ENCODE measurements at regions not wholly inside any gene's neighbourhood (a gene's known extent, or its start where the extent isn't known, plus 50 kb on each side); places are given as distances from the start of the nearest gene placed in this dataset.

- no peaks in the 10 kb centered on the region for H3K27me3 ChIP-seq (ENCODE audit: insufficient read depth, low read depth)
- TF ChIP-seq, protein P1, sequence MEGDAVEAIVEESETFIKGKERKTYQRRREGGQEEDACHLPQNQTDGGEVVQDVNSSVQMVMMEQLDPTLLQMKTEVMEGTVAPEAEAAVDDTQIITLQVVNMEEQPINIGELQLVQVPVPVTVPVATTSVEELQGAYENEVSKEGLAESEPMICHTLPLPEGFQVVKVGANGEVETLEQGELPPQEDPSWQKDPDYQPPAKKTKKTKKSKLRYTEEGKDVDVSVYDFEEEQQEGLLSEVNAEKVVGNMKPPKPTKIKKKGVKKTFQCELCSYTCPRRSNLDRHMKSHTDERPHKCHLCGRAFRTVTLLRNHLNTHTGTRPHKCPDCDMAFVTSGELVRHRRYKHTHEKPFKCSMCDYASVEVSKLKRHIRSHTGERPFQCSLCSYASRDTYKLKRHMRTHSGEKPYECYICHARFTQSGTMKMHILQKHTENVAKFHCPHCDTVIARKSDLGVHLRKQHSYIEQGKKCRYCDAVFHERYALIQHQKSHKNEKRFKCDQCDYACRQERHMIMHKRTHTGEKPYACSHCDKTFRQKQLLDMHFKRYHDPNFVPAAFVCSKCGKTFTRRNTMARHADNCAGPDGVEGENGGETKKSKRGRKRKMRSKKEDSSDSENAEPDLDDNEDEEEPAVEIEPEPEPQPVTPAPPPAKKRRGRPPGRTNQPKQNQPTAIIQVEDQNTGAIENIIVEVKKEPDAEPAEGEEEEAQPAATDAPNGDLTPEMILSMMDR (conservative IDR thresholded peaks at IDR 0.05; ENCODE audit: low read depth, low read length), result no peak
Observed at GRCh38 chr5:2995667-2996066, 244.2 kb upstream of the IRX2 start.

DNA sequence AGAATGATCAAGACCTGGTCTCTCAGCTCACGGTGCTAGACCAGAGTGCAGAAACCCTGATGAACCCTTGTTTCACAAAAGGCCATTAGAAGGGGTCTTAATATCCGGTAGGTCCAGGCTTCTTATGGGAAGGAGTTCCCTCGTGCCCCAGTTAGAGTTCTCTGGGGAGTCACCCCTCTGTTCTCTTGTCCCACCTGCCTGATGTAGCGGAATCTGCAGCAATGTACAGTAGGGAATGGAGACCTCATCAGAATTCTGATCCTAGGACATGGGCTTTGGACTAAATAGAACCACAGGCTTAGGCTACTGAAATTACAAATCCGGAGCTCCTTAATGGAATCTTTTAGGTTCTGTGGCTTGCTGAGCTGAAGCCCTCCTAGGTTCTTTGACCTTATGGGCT is 243.6 kb upstream of the IRX2 start:
- no peak overlapping the region for H3K9ac ChIP-seq
- no peak overlapping the region for H3K27ac ChIP-seq
- H3K4me1 ChIP-seq (ENCODE audit: low read depth, poor library complexity, severe bottlenecking), result no peaks in the 10 kb centered on the region
- no peaks in the 10 kb centered on the region for H4K20me1 ChIP-seq (ENCODE audit: insufficient read depth)
- H3K4me2 ChIP-seq, result no peak overlapping the region
- TF ChIP-seq, protein P1 (conservative IDR thresholded peaks at IDR 0.05; ENCODE audit: low read depth, low read length), result no peak
- H3K27me3 ChIP-seq (ENCODE audit: insufficient read depth, low read depth), result no peaks in the 10 kb centered on the region
- no peaks in the 10 kb centered on the region for H3K36me3 ChIP-seq (ENCODE audit: insufficient read depth)
- no peak overlapping the region for H3K4me3 ChIP-seq (IDR thresholded peaks at IDR 0.05; ENCODE audit: insufficient read depth, low read depth, low read length)
- H2AFZ ChIP-seq (ENCODE audit: low read depth), result no peak overlapping the region
- no peaks in the 10 kb centered on the region for H3K79me2 ChIP-seq (ENCODE audit: insufficient read depth, low read depth)

More at GRCh38 chr5:2995667-2996066, 244.2 kb upstream of the IRX2 start:
- H3K9ac ChIP-seq, result no peak overlapping the region
- H2AFZ ChIP-seq (ENCODE audit: low read depth), result no peak overlapping the region
- no peak overlapping the region for H3K27ac ChIP-seq
- no peaks in the 10 kb centered on the region for H3K36me3 ChIP-seq (ENCODE audit: insufficient read depth)
- H4K20me1 ChIP-seq (ENCODE audit: insufficient read depth), result no peaks in the 10 kb centered on the region
- no peak overlapping the region for H3K4me3 ChIP-seq (IDR thresholded peaks at IDR 0.05; ENCODE audit: insufficient read depth, low read depth, low read length)
- H3K4me1 ChIP-seq (ENCODE audit: low read depth, poor library complexity, severe bottlenecking), result no peaks in the 10 kb centered on the region
- H3K79me2 ChIP-seq (ENCODE audit: insufficient read depth, low read depth), result no peaks in the 10 kb centered on the region
- H3K4me2 ChIP-seq, result no peak overlapping the region

DNA sequence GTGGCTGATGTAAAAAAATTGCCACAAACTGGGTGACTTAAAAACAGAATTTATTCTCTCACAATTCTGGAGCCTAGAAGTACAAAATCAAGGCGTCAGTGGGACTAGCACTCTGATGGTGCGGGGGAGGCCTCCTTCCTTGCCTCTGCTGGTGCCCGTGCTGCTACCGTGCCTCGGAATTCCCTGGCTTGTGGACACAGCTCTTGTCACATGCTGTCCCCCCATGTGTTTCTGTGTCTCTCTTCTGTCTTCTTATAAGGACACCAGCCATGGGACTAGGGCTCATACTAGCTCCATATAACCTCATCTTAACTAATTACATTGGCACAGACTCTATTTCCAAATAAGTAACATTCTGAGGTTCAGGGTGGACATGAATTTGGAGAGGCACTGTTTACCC is 242.3 kb upstream of the IRX2 start:
- H3K4me1 ChIP-seq (ENCODE audit: low read depth, poor library complexity, severe bottlenecking), result no peaks in the 10 kb centered on the region

GRCh38 chr5:2993301-2993700 is 241.8 kb upstream of the IRX2 start:
- no peak overlapping the region for H3K9ac ChIP-seq
- no peak overlapping the region for H3K27ac ChIP-seq
- TF ChIP-seq, protein P1 (conservative IDR thresholded peaks at IDR 0.05; ENCODE audit: low read depth, low read length), result no peak
- no peak overlapping the region for H3K4me2 ChIP-seq
- H4K20me1 ChIP-seq (ENCODE audit: insufficient read depth), result no peaks in the 10 kb centered on the region
- no peaks in the 10 kb centered on the region for H3K4me1 ChIP-seq (ENCODE audit: low read depth, poor library complexity, severe bottlenecking)
- H2AFZ ChIP-seq (ENCODE audit: low read depth), result no peak overlapping the region
- no peak overlapping the region for H3K4me3 ChIP-seq (IDR thresholded peaks at IDR 0.05; ENCODE audit: insufficient read depth, low read depth, low read length)
- H3K36me3 ChIP-seq (ENCODE audit: insufficient read depth), result no peaks in the 10 kb centered on the region
- H3K79me2 ChIP-seq (ENCODE audit: insufficient read depth, low read depth), result no peaks in the 10 kb centered on the region
- H3K27me3 ChIP-seq (ENCODE audit: insufficient read depth, low read depth), result no peaks in the 10 kb centered on the region

More for the DNA sequence above, 242.3 kb upstream of the IRX2 start:
- no peaks in the 10 kb centered on the region for H3K27me3 ChIP-seq (ENCODE audit: insufficient read depth, low read depth)
- no peak overlapping the region for H3K4me2 ChIP-seq
- no peaks in the 10 kb centered on the region for H3K79me2 ChIP-seq (ENCODE audit: insufficient read depth, low read depth)
- no peak overlapping the region for H2AFZ ChIP-seq (ENCODE audit: low read depth)
- no peak overlapping the region for H3K27ac ChIP-seq
- H3K9ac ChIP-seq, result no peak overlapping the region
- H3K4me3 ChIP-seq (IDR thresholded peaks at IDR 0.05; ENCODE audit: insufficient read depth, low read depth, low read length), result no peak overlapping the region
- H3K36me3 ChIP-seq (ENCODE audit: insufficient read depth), result no peaks in the 10 kb centered on the region
- TF ChIP-seq, protein P1 (conservative IDR thresholded peaks at IDR 0.05; ENCODE audit: low read depth, low read length), result no peak
- H4K20me1 ChIP-seq (ENCODE audit: insufficient read depth), result no peaks in the 10 kb centered on the region

All from KMS-11 (cell line).